ENCODE measurements at regions not wholly inside any gene's neighbourhood (a gene's known extent, or its start where the extent isn't known, plus 50 kb on each side); places are given as distances from the start of the nearest gene placed in this dataset.

GRCh38 chr18:76231402-76231801 lies 263.6 kb downstream of the ZNF516 start:
- ATAC-seq (ENCODE audit: low read depth in 2 of 2) (no peak), DNase-seq (no peak)
- H3K4me1 ChIP-seq (ENCODE audit: control insufficient read depth, insufficient read depth, low read length, poor library complexity, severe bottlenecking): no peaks in the 10 kb centered on the region
- H3K4me3 ChIP-seq (ENCODE audit: low read depth, low read length): no peak overlapping the region
- no peak overlapping the region for H3K27ac ChIP-seq (ENCODE audit: insufficient read depth, low read length, poor library complexity, severe bottlenecking)
- H3K9me3 ChIP-seq (ENCODE audit: control insufficient read depth in 2 of 2, low read length in 2 of 2): no peaks in the 10 kb centered on the region
- Mint-ChIP-seq H3K4me3 (no peak overlapping the region), H3K27ac (no peak overlapping the region), H3K36me3 (no peaks in the 10 kb centered on the region), H3K4me1 (no peaks in the 10 kb centered on the region), H3K9me3 (peaks cover 0 to 3% (median 0%) of the 10 kb centered on the region in 7 donors), H3K27me3 (no peaks in the 10 kb centered on the region)
- H3K36me3 ChIP-seq (ENCODE audit: control insufficient read depth, insufficient read depth, low read length): no peaks in the 10 kb centered on the region
- H3K27me3 ChIP-seq (ENCODE audit: control insufficient read depth, insufficient read depth, low read length): no peaks in the 10 kb centered on the region

- Histone ChIP-seq H3K27ac (ENCODE audit: insufficient read depth, low read length, poor library complexity, severe bottlenecking) (no peak overlapping the region), H3K9me3 (ENCODE audit: control insufficient read depth in 2 of 2, low read length in 2 of 2) (no peaks in the 10 kb centered on the region), H3K4me3 (ENCODE audit: low read depth, low read length) (no peak overlapping the region), H3K27me3 (ENCODE audit: control insufficient read depth, insufficient read depth, low read length) (no peaks in the 10 kb centered on the region), H3K36me3 (ENCODE audit: control insufficient read depth, insufficient read depth, low read length) (no peaks in the 10 kb centered on the region), H3K4me1 (ENCODE audit: control insufficient read depth, insufficient read depth, low read length, poor library complexity, severe bottlenecking) (no peaks in the 10 kb centered on the region)
- DNase-seq (no peak), ATAC-seq (ENCODE audit: low read depth in 2 of 2) (no peak)
- no peak overlapping the region for H3K27ac Mint-ChIP-seq
- H3K27me3 Mint-ChIP-seq: no peaks in the 10 kb centered on the region
- no peaks in the 10 kb centered on the region for H3K4me1 Mint-ChIP-seq
- H3K9me3 Mint-ChIP-seq: peaks cover 0 to 2% (median 0%) of the 10 kb centered on the region in 7 donors
- no peak overlapping the region for H3K4me3 Mint-ChIP-seq
- H3K36me3 Mint-ChIP-seq: no peaks in the 10 kb centered on the region
These were observed 264.3 kb downstream of the ZNF516 start for GRCh38 chr18:76230791-76231190.

- no peaks in the 10 kb centered on the region for H3K4me1 Mint-ChIP-seq
- Histone ChIP-seq H3K36me3 (ENCODE audit: control insufficient read depth, insufficient read depth, low read length) (no peaks in the 10 kb centered on the region), H3K27me3 (ENCODE audit: control insufficient read depth, insufficient read depth, low read length) (no peaks in the 10 kb centered on the region), H3K27ac (ENCODE audit: insufficient read depth, low read length, poor library complexity, severe bottlenecking) (no peak overlapping the region), H3K9me3 (ENCODE audit: control insufficient read depth in 2 of 2, low read length in 2 of 2) (no peaks in the 10 kb centered on the region), H3K4me3 (ENCODE audit: low read depth, low read length) (no peak overlapping the region), H3K4me1 (ENCODE audit: control insufficient read depth, insufficient read depth, low read length, poor library complexity, severe bottlenecking) (no peaks in the 10 kb centered on the region)
- DNase-seq (no peak), ATAC-seq (ENCODE audit: low read depth in 2 of 2) (no peak)
- H3K27me3 Mint-ChIP-seq: no peaks in the 10 kb centered on the region
- H3K27ac Mint-ChIP-seq: no peak overlapping the region
- no peaks in the 10 kb centered on the region for H3K36me3 Mint-ChIP-seq
- H3K4me3 Mint-ChIP-seq: no peak overlapping the region
- H3K9me3 Mint-ChIP-seq: peaks cover 0 to 2% (median 0%) of the 10 kb centered on the region in 7 donors
These were observed 266.3 kb downstream of the ZNF516 start for GRCh38 chr18:76228716-76229115.

- no peak for ATAC-seq (ENCODE audit: low read depth in 2 of 2)
- Mint-ChIP-seq H3K9me3 (peaks cover 0 to 2% (median 0%) of the 10 kb centered on the region in 7 donors), H3K36me3 (no peaks in the 10 kb centered on the region)
These were observed 267.3 kb downstream of the ZNF516 start for GRCh38 chr18:76227759-76228158.

GRCh38 chr18:76223403-76223802 lies 271.6 kb downstream of the ZNF516 start:
- ATAC-seq (ENCODE audit: low read depth in 2 of 2): no peak
- Histone ChIP-seq H3K4me1 (ENCODE audit: control insufficient read depth, insufficient read depth, low read length, poor library complexity, severe bottlenecking) (no peaks in the 10 kb centered on the region), H3K27ac (ENCODE audit: insufficient read depth, low read length, poor library complexity, severe bottlenecking) (no peak overlapping the region), H3K9me3 (ENCODE audit: control insufficient read depth in 2 of 2, low read length in 2 of 2) (no peaks in the 10 kb centered on the region), H3K36me3 (ENCODE audit: control insufficient read depth, insufficient read depth, low read length) (no peaks in the 10 kb centered on the region), H3K4me3 (ENCODE audit: low read depth, low read length) (no peak overlapping the region), H3K27me3 (ENCODE audit: control insufficient read depth, insufficient read depth, low read length) (no peaks in the 10 kb centered on the region)
- DNase-seq: no peak
- H3K4me3 Mint-ChIP-seq: no peak overlapping the region
- H3K27ac Mint-ChIP-seq: no peak overlapping the region
- peaks cover 0 to 3% (median 0%) of the 10 kb centered on the region in 7 donors for H3K9me3 Mint-ChIP-seq
- H3K4me1 Mint-ChIP-seq: no peaks in the 10 kb centered on the region
- peaks cover 4% of the 10 kb centered on the region for H3K27me3 Mint-ChIP-seq
- no peaks in the 10 kb centered on the region for H3K36me3 Mint-ChIP-seq

More at GRCh38 chr18:76227759-76228158, 267.3 kb downstream of the ZNF516 start:
- no peak overlapping the region for H3K27ac Mint-ChIP-seq
- no peaks in the 10 kb centered on the region for H3K4me1 Mint-ChIP-seq
- Histone ChIP-seq H3K27ac (ENCODE audit: insufficient read depth, low read length, poor library complexity, severe bottlenecking) (no peak overlapping the region), H3K4me3 (ENCODE audit: low read depth, low read length) (no peak overlapping the region), H3K36me3 (ENCODE audit: control insufficient read depth, insufficient read depth, low read length) (no peaks in the 10 kb centered on the region), H3K27me3 (ENCODE audit: control insufficient read depth, insufficient read depth, low read length) (no peaks in the 10 kb centered on the region), H3K9me3 (ENCODE audit: control insufficient read depth in 2 of 2, low read length in 2 of 2) (no peaks in the 10 kb centered on the region), H3K4me1 (ENCODE audit: control insufficient read depth, insufficient read depth, low read length, poor library complexity, severe bottlenecking) (no peaks in the 10 kb centered on the region)
- no peaks in the 10 kb centered on the region for H3K27me3 Mint-ChIP-seq
- no peak for DNase-seq
- H3K4me3 Mint-ChIP-seq: no peak overlapping the region

GRCh38 chr18:76219023-76219422 lies 276.0 kb downstream of the ZNF516 start:
- H3K27ac ChIP-seq (ENCODE audit: insufficient read depth, low read length, poor library complexity, severe bottlenecking): no peak overlapping the region
- no peak for DNase-seq
- peaks cover 0 to 2% (median 0%) of the 10 kb centered on the region in 4 donors for H3K4me1 Mint-ChIP-seq
- H3K27ac Mint-ChIP-seq: no peak overlapping the region
- no peaks in the 10 kb centered on the region for H3K9me3 ChIP-seq (ENCODE audit: control insufficient read depth in 2 of 2, low read length in 2 of 2)
- no peak overlapping the region for H3K4me3 ChIP-seq (ENCODE audit: low read depth, low read length)
- H3K27me3 Mint-ChIP-seq: peaks cover 8% of the 10 kb centered on the region
- ATAC-seq (ENCODE audit: low read depth in 2 of 2): no peak
- no peak overlapping the region for H3K4me3 Mint-ChIP-seq
- no peaks in the 10 kb centered on the region for H3K27me3 ChIP-seq (ENCODE audit: control insufficient read depth, insufficient read depth, low read length)
- H3K36me3 Mint-ChIP-seq: no peaks in the 10 kb centered on the region
- H3K4me1 ChIP-seq (ENCODE audit: control insufficient read depth, insufficient read depth, low read length, poor library complexity, severe bottlenecking): no peaks in the 10 kb centered on the region
- no peaks in the 10 kb centered on the region for H3K36me3 ChIP-seq (ENCODE audit: control insufficient read depth, insufficient read depth, low read length)
- H3K9me3 Mint-ChIP-seq: peaks cover 0 to 3% (median 0%) of the 10 kb centered on the region in 7 donors

- Mint-ChIP-seq H3K27ac (no peak overlapping the region), H3K4me1 (peaks cover 0 to 10% (median 0%) of the 10 kb centered on the region in 4 donors), H3K36me3 (no peaks in the 10 kb centered on the region), H3K9me3 (peaks cover 0 to 5% (median 0%) of the 10 kb centered on the region in 7 donors), H3K4me3 (no peak overlapping the region), H3K27me3 (peaks cover 8% of the 10 kb centered on the region)
- H3K4me3 ChIP-seq (ENCODE audit: low read depth, low read length): no peak overlapping the region
- no peak for ATAC-seq (ENCODE audit: low read depth in 2 of 2)
- H3K9me3 ChIP-seq (ENCODE audit: control insufficient read depth in 2 of 2, low read length in 2 of 2): no peaks in the 10 kb centered on the region
- no peaks in the 10 kb centered on the region for H3K27me3 ChIP-seq (ENCODE audit: control insufficient read depth, insufficient read depth, low read length)
- H3K4me1 ChIP-seq (ENCODE audit: control insufficient read depth, insufficient read depth, low read length, poor library complexity, severe bottlenecking): no peaks in the 10 kb centered on the region
- H3K36me3 ChIP-seq (ENCODE audit: control insufficient read depth, insufficient read depth, low read length): no peaks in the 10 kb centered on the region
- DNase-seq: no peak
- H3K27ac ChIP-seq (ENCODE audit: insufficient read depth, low read length, poor library complexity, severe bottlenecking): no peak overlapping the region
These were observed 278.9 kb downstream of the ZNF516 start for GRCh38 chr18:76216096-76216495.

GRCh38 chr18:76213991-76214390 lies 281.1 kb downstream of the ZNF516 start:
- DNase-seq: peak in 1 of 3 donors; percentile 0
- peaks cover 0 to 10% (median 0%) of the 10 kb centered on the region in 4 donors for H3K4me1 Mint-ChIP-seq
- peaks cover 0 to 5% (median 0%) of the 10 kb centered on the region in 7 donors for H3K9me3 Mint-ChIP-seq
- ATAC-seq (ENCODE audit: low read depth in 2 of 2): no peak
- Histone ChIP-seq H3K27ac (ENCODE audit: insufficient read depth, low read length, poor library complexity, severe bottlenecking) (no peak overlapping the region), H3K4me1 (ENCODE audit: control insufficient read depth, insufficient read depth, low read length, poor library complexity, severe bottlenecking) (no peaks in the 10 kb centered on the region), H3K27me3 (ENCODE audit: control insufficient read depth, insufficient read depth, low read length) (no peaks in the 10 kb centered on the region), H3K36me3 (ENCODE audit: control insufficient read depth, insufficient read depth, low read length) (no peaks in the 10 kb centered on the region), H3K9me3 (ENCODE audit: control insufficient read depth in 2 of 2, low read length in 2 of 2) (no peaks in the 10 kb centered on the region), H3K4me3 (ENCODE audit: low read depth, low read length) (no peak overlapping the region)
- H3K4me3 Mint-ChIP-seq: no peak overlapping the region
- no peak overlapping the region for H3K27ac Mint-ChIP-seq
- H3K27me3 Mint-ChIP-seq: peaks cover 4% of the 10 kb centered on the region
- no peaks in the 10 kb centered on the region for H3K36me3 Mint-ChIP-seq
